T-helper 1 cell (primary cell): ENCODE measurements at regions not wholly inside any gene's neighbourhood (a gene's known extent, or its start where the extent isn't known, plus 50 kb on each side); places are given as distances from the start of the nearest gene placed in this dataset.

Experiments used
- DNase-seq, 5 donors: peaks; one replicate each; pipeline ENCODE4 v3.0.0-alpha.2; 2012 to 2020

- DNase-seq, result no peak
These were observed 117.2 kb downstream of the SLC25A24 start for GRCh38 chr1:108082738-108083562.

GRCh38 chr1:108082001-108082400 lies 117.0 kb upstream of the VAV3 start:
- no peak for DNase-seq

- DNase-seq, result peak in 1 of 5 donors; percentile 12
These were observed 115.5 kb upstream of the VAV3 start for GRCh38 chr1:108080448-108080847.

GRCh38 chr1:108079440-108080025 lies 114.6 kb upstream of the VAV3 start:
- DNase-seq, result peak in 4 of 5 donors; percentile 9 to 59 (median 18)

GRCh38 chr1:108077991-108078390 lies 113.0 kb upstream of the VAV3 start:
- DNase-seq, result peak in 1 of 5 donors; percentile 25

GRCh38 chr1:108075055-108075454 lies 110.1 kb upstream of the VAV3 start:
- no peak for DNase-seq

GRCh38 chr1:108072776-108073175 lies 107.8 kb upstream of the VAV3 start:
- DNase-seq, result no peak

GRCh38 chr1:108072212-108072611 lies 107.2 kb upstream of the VAV3 start:
- DNase-seq, result no peak

GRCh38 chr1:108071601-108072000 lies 106.6 kb upstream of the VAV3 start:
- no peak for DNase-seq

- no peak for DNase-seq
These were observed 105.7 kb upstream of the VAV3 start for GRCh38 chr1:108070662-108071061.

GRCh38 chr1:108067884-108068540 lies 103.0 kb upstream of the VAV3 start:
- DNase-seq, result no peak

- DNase-seq, result no peak
These were observed 101.8 kb upstream of the VAV3 start for GRCh38 chr1:108066808-108067207.

GRCh38 chr1:108064255-108064654 lies 99.3 kb upstream of the VAV3 start:
- no peak for DNase-seq

- peak in 1 of 5 donors; percentile 36 for DNase-seq
These were observed 98.7 kb upstream of the VAV3 start for GRCh38 chr1:108063703-108064102.

- no peak for DNase-seq
These were observed 95.0 kb upstream of the VAV3 start for GRCh38 chr1:108059945-108060344.

GRCh38 chr1:108057541-108057940 lies 92.6 kb upstream of the VAV3 start:
- DNase-seq, result no peak

- DNase-seq, result no peak
These were observed 91.5 kb upstream of the VAV3 start for GRCh38 chr1:108056436-108056990.

- no peak for DNase-seq
These were observed 90.4 kb upstream of the VAV3 start for GRCh38 chr1:108055387-108055786.

- DNase-seq, result no peak
These were observed 89.4 kb upstream of the VAV3 start for GRCh38 chr1:108054396-108054795.

GRCh38 chr1:108053270-108054013 lies 88.5 kb upstream of the VAV3 start:
- DNase-seq, result no peak

GRCh38 chr1:108051631-108052377 lies 86.8 kb upstream of the VAV3 start:
- no peak for DNase-seq
